ENCODE measurements at regions not wholly inside any gene's neighbourhood (a gene's known extent, or its start where the extent isn't known, plus 50 kb on each side); places are given as distances from the start of the nearest gene placed in this dataset.

GRCh38 chr15:29534378-29534777 lies 264.8 kb upstream of the NSMCE3 start:
- TF ChIP-seq, protein P1, sequence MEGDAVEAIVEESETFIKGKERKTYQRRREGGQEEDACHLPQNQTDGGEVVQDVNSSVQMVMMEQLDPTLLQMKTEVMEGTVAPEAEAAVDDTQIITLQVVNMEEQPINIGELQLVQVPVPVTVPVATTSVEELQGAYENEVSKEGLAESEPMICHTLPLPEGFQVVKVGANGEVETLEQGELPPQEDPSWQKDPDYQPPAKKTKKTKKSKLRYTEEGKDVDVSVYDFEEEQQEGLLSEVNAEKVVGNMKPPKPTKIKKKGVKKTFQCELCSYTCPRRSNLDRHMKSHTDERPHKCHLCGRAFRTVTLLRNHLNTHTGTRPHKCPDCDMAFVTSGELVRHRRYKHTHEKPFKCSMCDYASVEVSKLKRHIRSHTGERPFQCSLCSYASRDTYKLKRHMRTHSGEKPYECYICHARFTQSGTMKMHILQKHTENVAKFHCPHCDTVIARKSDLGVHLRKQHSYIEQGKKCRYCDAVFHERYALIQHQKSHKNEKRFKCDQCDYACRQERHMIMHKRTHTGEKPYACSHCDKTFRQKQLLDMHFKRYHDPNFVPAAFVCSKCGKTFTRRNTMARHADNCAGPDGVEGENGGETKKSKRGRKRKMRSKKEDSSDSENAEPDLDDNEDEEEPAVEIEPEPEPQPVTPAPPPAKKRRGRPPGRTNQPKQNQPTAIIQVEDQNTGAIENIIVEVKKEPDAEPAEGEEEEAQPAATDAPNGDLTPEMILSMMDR (IDR thresholded peaks at IDR 0.05; ENCODE audit: low read length), result no peak
- no peak for TF ChIP-seq EZH2 (IDR thresholded peaks at IDR 0.05; ENCODE audit: borderline replicate concordance, low read length)
